NCI-H187 (cell line): ENCODE measurements at regions not wholly inside any gene's neighbourhood (a gene's known extent, or its start where the extent isn't known, plus 50 kb on each side); places are given as distances from the start of the nearest gene placed in this dataset.

ENCODE experiments used
- DNase-seq, 2 experiments: peaks; one replicate each; lab custom pipeline; 2025; lab: John Stamatoyannopoulos, UW

DNA sequence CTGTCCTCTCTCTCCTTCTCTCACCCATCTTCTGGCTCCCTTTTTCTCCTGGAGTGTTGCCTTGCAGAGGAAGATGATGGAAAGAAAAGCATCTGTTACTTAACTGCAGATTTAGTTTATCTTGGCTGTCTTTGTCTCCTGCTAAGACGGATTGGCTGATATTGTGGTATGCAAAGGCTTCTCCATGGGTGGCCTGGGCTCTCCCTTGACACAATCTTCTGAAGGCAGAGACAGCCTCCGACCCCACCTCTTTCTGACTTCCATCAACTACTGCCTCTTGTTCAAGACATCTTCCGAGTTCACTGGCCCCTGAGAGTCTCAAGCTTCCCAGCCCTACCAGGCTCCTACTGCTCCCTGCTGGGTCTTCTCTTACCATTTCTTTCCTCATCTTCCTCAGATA is 403.7 kb downstream of the LRRC70 start:
- DNase-seq: no peak

DNA sequence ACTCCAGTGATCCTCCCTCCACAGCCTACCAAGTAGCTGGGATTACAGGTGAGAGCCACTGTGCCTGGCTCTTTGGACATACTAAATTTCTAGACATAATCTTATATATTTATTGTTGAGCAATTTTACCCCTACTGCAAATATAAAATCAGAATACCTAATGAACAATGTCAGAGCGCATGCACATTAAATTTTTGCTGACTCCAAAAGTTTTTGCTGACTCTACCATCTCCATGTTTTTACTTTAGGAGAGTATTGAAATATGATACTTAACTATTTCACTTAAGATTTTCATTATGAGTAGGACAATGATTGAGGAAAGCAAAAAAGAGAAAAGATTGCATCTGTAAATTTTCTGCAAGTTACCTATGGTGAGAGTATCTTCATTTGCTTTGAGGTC is 402.3 kb downstream of the LRRC70 start:
- no peak for DNase-seq

DNA sequence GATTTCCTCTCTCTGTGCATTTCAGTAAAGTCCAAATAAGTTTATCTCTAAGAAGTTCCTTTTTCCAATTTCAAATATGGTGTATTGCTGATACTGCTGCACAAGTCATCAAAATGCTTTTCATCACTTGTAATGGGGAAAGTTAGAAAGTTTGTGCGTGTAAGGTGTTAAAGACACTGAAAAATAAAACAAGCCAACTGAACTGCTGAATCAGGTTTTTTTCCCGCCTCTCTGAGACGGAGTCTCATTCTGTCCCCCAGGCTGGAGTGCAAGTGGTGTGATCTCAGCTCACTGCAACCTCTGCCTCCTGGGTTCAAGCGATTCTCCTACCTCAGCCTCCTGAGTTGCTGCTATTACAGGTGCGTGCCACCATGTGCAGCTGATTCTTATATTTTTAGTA is 400.9 kb downstream of the LRRC70 start:
- DNase-seq: no peak

DNA sequence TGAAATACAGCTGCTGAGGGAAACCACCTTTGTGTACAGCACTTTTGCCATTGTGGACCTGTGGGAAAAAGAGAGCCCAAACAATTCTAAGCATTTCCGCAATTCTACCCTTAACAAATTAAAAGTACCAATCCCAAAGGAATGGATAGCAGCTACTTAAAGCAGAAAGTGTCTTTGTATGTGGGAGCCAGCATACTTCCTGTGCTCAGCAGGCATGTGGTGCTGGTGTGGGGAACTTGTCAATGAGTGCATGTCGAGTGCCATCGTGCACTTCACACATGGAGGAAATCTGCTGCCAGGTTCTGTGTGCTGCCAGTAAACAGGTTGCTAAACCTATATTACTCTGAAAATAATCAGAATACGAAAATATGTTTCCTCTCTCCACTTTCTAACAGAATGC is 399.0 kb downstream of the LRRC70 start:
- peak; percentile 19 to 46 for DNase-seq

DNA sequence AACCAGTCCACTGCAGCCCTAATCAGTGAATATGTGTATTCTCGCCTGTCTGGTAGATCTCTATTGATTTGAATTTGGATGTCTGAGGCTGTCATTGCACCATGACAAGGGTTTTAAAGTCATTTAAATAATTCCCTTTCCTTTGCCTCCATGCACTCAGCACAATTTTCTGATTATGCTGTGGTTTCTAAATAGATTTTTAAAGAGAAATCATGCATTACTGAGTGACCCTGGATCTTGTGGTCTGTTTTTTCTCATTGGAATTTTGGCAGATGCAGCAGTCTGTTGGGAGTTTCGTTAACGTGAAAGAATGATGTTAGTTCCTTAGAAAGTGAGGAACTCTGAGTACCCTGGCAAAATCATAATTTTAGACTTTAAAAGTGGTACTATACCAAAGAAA is 396.0 kb downstream of the LRRC70 start:
- DNase-seq: peak in 1 of 2 experiments; percentile 6

DNA sequence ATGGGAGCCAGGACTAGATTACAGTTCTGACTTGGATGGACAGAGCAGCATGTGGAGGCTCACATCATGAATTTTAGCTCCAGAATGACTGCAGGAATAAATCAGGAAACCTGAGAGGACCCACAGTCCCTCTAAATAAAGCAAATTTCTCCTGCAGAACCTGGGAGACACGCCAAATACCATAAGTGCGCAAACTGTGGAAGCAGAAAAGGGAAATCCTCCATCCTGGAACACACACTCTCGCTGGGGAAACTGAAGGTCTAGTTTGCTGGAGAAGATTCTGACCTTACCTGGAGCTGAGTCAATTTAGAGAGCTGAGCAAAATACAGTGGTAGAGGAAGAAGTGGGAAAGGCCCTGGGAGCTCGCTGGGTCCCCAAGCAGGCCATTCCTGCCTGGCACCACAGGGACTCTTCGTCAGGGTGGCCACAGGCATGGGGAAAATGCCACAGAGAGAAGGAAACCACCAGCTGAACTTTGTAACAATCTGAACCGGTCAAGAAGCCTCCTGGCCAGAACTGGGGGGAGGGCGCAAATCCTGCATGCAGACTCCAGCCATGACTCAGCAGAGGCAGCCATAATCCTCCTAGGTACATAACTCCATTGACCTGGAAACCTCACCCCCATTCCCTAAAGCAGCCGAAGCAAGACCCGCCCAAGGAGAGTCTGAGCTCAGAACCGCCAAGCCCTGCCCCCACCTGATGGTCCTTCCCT is 390.9 kb downstream of the LRRC70 start:
- no peak for DNase-seq

DNA sequence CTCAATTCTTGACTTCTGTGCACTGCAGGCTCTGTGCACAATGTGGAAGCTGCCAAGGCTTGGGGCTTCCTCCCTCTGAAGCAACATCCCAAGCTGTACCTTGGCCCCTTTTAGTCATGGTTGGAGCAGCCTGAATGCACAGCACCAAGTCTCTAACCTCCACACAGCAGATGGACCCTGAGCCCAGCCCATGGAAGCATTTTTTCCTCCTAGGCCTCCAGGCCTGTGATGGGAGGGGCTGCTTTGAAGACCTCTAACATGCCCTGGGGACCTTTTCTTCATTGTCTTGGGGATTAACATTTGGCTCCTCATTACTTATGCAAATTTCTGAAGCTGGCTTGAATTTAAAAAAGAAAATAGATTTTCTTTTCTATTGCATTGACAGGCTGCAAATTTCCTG is 385.8 kb downstream of the LRRC70 start:
- no peak for DNase-seq

DNA sequence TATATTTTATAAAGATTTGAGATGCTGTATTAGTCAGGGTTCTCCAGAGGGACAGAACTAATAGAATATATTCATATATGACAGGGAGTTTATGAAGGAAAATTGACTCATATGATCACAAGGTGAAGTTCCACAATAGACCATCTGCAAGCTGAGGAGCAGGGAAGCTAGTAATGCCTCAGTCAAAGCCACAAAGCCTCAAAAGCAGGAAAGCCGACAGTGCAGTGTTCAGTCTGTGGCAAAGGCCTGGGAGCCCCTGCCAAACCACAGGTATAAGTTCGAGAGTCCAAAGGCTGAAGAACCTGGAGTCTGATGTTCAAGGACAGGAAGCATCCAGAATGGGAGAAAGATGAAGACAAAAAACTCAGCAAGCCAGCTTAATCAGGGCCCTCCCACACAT is 382.2 kb downstream of the LRRC70 start:
- DNase-seq: no peak

DNA sequence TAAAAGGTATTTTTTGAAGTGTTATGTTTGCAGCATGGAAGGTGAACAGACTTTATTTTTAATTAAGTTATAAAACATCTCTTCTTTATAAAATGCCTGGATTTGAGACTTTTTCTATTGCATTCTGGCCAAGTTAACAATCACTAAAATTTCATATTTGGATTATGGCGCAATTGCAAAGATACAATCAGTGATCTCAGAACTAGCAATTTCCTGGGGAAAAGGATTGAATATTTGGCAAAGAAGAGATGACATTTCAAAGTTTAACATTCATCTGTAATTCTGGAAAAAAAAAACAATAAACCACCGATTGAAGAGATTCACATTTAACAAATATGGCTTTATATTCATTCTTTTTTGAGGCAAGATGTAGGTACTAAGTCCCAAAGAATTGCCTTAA is 378.0 kb downstream of the LRRC70 start:
- DNase-seq: no peak

DNA sequence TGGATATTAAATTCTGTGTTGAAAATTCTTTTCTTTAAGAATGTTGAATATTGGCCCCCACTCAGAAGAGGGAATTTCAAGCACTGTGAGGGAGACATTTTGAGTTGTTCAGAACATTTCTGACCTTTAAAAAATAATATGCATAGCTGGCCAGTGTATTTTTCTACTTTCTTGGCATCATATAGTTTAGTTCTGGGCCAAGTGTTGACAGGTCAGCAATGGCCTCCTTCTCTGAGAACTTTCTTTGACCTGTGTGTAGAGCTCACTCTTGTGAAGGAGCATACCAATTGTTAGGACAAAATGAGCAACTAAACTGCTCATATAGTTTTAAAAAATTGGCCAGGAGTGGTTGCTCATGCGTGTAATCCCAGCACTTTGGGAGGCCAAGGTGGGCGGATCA is 376.0 kb downstream of the LRRC70 start:
- no peak for DNase-seq

DNA sequence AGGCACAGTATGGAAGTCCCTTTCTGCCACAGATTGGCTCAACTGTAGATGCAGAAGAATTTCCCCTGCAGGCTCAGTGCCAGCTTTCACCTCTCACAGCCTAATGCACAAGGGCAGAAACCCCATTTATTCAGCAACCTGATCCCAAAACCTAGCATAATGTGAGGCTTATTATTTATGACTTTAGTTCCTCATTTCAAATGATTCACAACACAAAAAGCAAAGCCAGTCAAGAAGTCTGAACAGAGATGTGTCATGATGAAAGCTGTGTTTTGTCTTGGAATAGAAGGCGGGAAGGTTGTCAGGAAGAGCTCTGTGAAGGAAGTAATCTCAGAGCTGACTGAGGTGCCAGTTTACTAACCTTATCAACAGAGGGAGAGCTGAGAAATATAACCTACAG is 369.7 kb downstream of the LRRC70 start:
- DNase-seq: no peak

DNA sequence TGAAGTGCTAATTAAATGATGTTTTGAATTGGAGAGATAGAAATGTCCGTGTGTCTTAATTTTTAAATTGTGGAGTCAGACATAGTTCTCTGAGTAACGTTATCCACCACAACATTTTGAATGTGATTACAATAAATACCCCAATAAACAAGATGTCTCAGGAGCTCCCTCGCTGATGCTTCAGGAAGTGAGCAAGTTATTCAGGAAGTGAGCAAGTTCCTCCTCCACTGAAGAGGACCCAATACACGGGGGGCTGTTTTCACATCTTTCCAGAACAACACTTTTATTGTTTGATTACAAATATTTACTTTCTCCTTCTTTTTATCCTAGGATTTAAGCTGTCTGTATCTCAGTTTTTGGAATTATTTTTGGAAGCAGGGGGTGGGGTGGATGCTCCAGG is 363.8 kb downstream of the LRRC70 start:
- DNase-seq: no peak

DNA sequence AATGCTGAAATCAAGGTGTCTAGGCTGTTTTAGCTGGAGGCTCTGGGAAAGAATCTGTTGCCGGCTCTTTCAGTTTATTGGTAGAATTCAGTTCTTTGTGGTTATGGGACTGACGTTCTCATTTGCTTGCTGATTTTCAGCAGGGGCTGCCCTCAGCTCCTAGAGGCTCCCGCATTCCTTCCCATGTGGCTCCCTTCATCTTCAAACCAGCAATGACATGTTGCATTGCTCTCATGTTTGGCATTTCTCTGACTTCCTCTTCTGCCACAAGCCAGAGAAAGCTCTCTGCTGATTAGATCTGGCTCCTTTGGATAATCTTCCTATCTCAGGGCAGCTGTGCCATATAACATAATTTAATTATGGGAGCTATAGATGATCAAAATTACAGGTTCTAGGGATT is 360.3 kb downstream of the LRRC70 start:
- DNase-seq: no peak

DNA sequence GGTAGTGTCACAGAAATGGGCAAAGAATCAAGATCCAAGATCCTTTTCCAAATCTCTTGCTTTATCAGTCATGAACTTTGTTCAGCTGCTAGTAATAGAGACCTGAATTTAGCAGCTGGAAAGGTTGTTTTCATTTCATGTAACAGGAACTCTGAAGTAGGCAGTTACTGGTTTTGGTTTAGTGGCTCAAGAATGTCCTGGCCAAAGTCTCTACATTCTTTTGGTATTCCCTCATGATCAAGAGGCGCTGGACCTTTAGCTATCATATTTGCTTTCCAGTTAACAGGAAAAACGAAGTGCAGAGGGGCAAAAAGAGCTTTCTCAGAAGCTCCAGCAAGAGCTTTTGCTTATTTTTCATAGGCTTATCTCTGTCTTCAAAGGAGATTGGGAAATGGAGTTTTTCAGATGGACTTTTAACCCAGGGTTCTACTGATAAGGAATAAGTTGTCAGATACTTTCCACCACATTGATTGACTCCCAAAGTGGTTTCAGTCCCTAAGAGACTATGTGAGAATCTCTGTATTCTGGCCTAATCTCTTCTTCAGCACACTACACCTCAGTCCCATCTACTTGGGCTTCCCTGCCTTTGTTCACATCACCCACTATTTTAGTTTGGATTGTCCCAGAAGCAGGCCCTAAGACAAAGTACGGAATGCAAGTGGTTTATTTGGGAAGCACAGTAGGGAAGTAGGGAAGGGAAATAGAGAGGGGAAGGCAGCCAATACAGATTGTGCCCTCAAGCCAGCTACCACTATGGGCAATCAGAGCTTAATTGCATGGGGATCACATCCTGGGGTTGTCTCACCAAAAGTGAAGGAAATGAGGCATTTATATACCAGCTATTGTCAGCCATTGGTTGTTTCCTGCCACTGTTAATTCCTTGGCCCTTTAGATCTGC is 359.3 kb downstream of the LRRC70 start:
- DNase-seq: no peak

DNA sequence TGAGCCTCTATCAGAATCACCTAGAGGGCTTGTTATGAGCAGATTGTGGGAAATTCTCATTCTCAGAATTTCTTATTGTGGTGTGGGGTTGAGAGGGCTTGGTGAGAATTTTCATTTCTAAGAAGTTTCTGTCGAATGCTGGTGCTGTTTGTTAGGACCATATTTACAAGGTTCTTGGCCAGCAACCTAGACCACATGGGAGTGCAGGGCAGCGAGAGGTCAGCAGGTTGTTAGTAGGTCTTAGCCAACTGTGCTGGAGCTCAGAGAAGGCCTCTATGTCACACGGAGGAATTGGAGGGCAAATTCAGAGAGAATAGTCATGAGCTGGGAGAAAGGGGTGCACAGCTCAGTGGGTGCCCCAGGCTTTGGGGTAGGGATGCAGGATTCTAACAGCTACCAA is 357.0 kb downstream of the LRRC70 start:
- DNase-seq: no peak

DNA sequence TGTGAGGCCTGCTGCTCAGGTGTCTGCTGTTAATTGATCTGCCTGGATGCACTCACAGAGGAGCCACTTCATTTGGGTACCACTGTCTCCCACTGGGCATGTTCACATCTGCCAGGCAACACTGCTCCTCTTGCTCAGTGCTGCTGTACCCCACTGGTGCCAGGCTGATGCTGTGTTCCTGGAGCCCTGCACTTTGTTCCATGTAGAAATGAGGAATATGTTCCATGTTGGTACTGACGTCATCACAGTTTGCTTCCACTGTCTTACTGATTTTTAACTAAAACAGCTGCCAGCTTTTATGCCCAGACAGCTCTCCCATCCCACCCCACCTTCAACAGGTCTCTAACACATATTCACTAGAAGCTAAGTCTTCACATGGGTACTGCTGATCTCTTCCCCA is 355.7 kb downstream of the LRRC70 start:
- DNase-seq: no peak

DNA sequence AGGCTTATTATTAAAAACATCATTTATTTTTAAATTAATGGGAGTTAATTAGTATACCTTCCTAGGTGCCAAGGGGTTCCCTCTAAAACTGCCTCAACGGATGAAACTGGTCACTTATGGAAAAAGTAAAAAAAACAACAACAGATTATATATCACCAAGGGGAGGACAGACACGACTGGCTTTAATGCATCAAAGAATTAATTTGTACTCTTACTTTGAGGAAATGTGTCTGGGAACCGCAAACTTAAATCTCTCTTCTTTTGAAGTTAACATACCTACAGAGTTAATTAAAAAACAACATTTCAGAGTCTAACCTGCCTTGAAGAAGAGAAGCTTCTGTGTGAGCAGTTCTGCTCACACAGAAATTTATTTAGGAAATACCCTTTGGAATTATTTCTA is 354.6 kb downstream of the LRRC70 start:
- no peak for DNase-seq

DNA sequence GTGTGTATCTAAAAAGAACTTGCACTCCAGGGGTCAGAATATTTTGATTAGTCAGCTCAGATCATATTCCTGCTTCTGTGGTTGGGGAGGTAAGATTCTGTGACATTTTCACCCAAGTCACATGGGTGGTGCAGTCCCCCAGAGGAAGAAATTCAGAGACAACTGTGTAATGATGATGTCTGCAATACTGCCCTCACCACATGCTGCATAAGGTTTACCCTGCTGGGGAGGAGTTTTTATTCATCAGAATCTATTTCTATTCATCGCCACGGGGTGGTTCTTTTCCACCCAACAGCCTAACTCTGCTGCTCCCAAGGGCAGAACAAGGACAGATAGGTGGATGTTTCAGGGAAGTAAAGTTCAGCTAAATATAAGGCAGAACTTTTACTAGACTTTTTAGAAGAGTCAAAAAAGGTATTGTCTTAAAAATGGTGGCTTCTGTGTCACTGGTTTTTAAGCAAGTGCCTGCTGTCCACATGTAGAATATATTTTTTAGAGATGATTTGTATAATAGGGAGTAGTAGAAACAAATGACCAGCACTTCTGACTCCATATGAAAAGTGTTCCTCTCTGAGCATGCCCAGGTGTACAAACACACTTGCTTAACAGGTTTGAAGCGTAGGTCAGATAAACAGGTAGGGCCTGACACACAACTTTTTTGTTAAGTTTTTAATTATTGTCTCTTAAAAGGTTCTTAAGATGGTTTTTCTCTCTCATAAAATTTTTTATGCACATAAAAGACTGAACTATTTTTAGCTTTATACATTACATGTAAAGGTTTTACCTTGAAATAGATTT is 352.7 kb downstream of the LRRC70 start:
- no peak for DNase-seq

DNA sequence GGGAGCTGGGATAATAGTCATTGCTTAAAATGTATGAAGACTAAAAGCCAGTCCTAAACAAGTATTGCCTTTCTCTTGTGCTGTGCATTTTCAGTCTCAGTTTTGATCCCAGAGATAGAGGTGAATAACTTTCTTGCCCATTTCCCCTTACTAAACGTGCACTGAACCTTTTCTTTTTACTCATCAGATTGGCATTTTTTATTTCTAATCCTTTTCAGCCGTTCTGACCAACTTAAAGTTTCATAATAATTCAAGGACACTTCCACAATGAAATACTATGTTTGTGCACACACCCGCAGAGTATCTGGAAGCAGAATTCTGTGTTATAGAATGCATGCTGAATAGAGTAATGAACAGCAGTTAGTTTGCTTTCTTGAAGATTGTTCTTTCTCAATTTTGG is 343.6 kb downstream of the LRRC70 start:
- DNase-seq: no peak

DNA sequence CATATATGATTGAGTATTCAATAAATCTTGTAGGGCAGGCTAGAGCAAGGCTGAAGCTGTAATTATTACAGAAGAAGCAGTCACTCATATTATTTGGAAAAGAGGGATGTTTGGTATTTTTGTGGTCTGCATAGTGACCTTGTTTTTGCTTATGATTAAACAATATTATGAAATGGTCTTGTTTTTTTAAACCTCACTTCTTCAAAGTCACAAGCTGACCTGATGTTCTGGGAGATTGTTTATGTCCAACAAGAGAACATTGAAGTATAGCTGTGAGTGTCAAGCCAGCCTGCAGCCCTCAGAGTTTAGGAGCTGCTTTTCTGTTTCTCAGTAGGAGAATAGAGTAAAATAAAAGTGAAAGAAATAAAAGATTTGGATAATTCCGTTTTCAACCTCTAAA is 342.2 kb downstream of the LRRC70 start:
- DNase-seq: no peak

DNA sequence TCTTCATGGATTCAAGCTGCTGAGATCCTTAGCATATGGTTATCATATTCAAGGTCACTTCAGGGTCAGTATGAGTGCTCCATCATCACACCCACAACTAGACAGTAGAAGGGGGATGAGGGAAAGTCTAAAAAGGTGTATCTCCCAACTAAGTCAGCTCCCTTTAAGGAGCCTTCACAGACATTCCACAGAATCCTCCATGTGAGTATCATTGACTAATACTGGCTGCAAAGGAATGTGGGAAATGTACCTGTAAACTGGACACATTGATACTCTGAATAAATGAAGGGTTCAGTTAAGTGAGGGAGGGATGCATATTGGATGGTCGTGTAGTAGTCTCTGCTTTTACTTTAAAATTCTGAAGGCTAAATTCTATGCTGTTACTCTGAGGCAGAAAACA is 330.7 kb downstream of the LRRC70 start:
- DNase-seq: no peak

DNA sequence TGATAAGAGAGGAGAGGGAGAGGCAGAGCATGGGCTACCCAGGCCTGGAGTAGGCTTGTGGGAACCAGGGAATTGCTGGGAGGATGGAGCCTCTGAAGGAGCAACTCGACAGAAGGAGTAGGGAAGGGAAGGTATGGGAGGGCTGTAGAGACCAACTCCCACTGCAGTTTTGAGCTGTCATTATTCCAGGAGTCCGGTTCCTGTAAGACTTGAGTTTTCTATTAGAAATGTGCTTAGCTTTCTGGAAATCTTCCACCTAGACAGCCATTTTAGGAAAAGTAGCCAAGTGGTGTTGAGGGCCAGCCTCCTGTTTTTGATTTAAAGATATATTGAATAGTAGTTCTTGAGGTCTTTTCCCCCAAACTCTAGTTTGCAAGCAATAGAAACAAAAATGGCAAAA is 323.5 kb downstream of the LRRC70 start:
- no peak for DNase-seq

DNA sequence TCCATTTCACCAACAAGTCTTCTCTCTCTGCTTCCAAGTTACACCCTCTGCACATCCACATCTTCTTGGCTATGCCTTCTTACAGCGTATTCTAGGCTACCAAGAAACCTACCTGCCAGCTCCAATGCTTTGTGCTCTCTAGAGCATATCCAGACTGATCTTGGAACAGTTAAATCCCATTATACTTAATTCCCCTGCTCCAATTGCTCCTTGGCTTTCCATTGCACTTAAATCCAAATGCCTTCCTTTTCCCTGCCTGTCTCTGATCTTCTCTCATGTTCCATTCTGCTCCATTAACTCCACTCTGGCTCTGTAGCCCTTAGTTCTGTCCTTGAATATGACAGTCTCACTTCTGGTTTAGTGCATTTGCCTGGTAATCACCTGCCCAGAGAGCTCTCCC is 322.4 kb downstream of the LRRC70 start:
- no peak for DNase-seq
